Lower leg skin (tissue), 4 donors: ENCODE measurements at regions not wholly inside any gene's neighbourhood (a gene's known extent, or its start where the extent isn't known, plus 50 kb on each side); places are given as distances from the start of the nearest gene placed in this dataset.

Experiments used
- DNase-seq, 2 donors: peaks; one replicate each; pipeline ENCODE4 v3.0.0-alpha.2; 2019; ENCODE audit warnings: low spot score in 2 of 2
- H3K4me3 ChIP-seq: fragments of 200-600 bp; sonication (generic); 2 replicates; pipeline ENCODE4 v1.5.1; 2017; ENCODE audit warnings: mild to moderate bottlenecking, low read depth; ENCODE audit not compliant: poor library complexity, severe bottlenecking
- POLR2A ChIP-seq, 2 donors: fragments of 450-650 bp; IDR thresholded peaks; one replicate each; pipeline ENCODE4 v1.6.1; 2016 to 2017; ENCODE audit warnings: antibody characterized with exemption in 2 of 2, mild to moderate bottlenecking in 1 of 2, moderate library complexity in 1 of 2
- WGBS, 2 donors: methylation state at CpG; one replicate each; pipeline ENCODE4 v1.1.5; 2018; 5-methylcytosine and 5-hydroxymethylcytosine counted together
- intact Hi-C: fragments of 100-400 bp; cut with DNase I; formaldehyde crosslinking; loops from one replicate; pipeline ENCODE4 v1.15.0; 2023; ENCODE audit warnings: low total_unique reads
- TF ChIP-seq, protein P1 (sequence below), 3 donors: fragments of 450-650 bp; IDR thresholded peaks; one replicate each; pipeline ENCODE4 v1.5.1; 2016; ENCODE audit warnings: antibody characterized with exemption in 3 of 3, mild to moderate bottlenecking in 3 of 3, moderate library complexity in 2 of 3

DNA sequence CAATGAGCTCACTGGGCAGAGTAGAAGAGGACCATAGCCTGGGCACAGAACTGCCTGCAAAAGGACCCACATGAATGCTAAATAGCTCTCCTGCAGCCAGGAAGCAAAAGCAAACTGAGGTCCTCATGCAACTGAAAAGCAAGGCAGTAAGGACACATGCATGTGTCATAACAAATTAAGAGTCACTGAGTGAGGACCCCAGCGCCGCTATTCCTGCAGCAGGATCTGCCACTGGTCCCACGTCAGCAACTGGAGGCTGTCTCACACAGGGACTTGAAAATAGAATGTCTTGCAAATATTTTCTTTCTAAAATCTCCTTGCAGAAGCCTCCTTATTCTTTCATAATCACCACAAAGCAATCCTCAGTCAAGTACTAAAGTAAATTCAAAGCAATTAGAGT is 559.6 kb upstream of the DAB1 start:
- 81 to 84% methylated on average over 3 of the region's 3 CpGs for WGBS, 2 donors
- H3K4me3 ChIP-seq = no peak overlapping the region
- intact Hi-C loops = no loop called here
- no peak for DNase-seq
- no peak for TF ChIP-seq POLR2A (IDR thresholded peaks at IDR 0.05)
- TF ChIP-seq, protein P1, sequence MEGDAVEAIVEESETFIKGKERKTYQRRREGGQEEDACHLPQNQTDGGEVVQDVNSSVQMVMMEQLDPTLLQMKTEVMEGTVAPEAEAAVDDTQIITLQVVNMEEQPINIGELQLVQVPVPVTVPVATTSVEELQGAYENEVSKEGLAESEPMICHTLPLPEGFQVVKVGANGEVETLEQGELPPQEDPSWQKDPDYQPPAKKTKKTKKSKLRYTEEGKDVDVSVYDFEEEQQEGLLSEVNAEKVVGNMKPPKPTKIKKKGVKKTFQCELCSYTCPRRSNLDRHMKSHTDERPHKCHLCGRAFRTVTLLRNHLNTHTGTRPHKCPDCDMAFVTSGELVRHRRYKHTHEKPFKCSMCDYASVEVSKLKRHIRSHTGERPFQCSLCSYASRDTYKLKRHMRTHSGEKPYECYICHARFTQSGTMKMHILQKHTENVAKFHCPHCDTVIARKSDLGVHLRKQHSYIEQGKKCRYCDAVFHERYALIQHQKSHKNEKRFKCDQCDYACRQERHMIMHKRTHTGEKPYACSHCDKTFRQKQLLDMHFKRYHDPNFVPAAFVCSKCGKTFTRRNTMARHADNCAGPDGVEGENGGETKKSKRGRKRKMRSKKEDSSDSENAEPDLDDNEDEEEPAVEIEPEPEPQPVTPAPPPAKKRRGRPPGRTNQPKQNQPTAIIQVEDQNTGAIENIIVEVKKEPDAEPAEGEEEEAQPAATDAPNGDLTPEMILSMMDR (IDR thresholded peaks at IDR 0.05) = no peak

DNA sequence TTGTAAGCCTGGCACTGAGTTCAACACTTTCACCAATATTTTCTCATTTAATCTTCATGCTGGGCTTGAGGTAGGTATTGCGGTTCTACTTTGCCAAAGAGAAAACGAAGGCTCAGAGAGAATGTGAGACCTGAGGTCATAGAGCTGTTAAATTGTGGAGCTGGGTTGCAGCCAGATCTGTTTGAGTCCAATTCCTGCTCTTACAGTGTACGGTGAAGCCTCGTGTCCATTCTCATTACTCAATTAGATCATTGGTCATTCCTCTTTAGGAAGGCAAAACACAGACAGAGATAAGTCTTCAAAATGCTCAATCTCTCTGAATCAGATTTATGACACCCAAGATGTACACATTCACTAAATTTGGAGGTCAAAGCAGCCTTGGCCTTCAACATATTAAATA is 559.0 kb upstream of the DAB1 start:
- TF ChIP-seq POLR2A (IDR thresholded peaks at IDR 0.05) = no peak
- TF ChIP-seq, protein P1 (IDR thresholded peaks at IDR 0.05) = no peak
- DNase-seq = no peak
- WGBS, 2 donors = 80 to 82% methylated on average over 4 of the region's 4 CpGs
- H3K4me3 ChIP-seq = no peak overlapping the region
- intact Hi-C loops = no loop called here

DNA sequence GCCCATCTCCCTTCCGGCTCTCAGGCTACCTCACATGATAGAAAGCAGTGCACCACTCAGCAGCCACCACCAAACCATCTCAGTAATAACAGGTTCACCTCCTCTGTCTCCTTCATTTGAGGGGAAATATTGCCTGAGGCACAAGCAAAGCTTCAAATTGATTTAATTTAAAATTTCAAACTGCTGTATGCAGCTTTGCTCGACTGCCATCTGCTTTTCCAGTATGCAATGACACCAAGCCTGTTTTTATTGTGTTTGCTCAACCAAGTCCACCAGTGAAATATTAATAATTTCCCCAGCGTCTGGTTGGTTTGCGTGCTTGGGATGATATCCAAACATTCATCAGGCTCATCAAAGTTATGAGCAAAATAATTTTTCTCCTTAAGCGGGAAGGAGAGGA is 552.4 kb upstream of the DAB1 start:
- TF ChIP-seq, protein P1 (IDR thresholded peaks at IDR 0.05) = no peak
- TF ChIP-seq POLR2A (IDR thresholded peaks at IDR 0.05) = no peak
- 76 to 77% methylated on average over 5 of the region's 5 CpGs for WGBS, 2 donors
- intact Hi-C loops = no loop called here
- DNase-seq = no peak
- no peak overlapping the region for H3K4me3 ChIP-seq

DNA sequence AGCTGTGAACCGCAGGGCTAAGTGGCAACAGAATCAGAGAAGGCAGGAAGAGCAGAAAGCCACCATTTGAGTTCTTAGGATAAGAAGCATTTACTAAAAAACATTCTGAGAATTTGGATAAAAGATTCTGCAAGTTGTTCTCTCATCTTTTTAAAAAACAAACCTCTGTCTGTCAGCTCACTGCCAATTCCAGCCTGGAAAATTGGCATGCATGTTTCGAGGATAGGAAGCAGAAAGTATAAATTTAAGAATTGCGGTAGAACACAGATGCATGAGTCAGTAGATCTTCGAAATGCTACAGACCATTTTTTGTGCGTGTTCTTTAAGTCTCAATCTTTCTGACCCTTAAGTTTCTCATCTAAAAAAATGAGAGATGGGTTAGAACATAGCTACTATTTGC is 544.5 kb upstream of the DAB1 start:
- intact Hi-C loops = no loop called here
- no peak for TF ChIP-seq POLR2A (IDR thresholded peaks at IDR 0.05)
- TF ChIP-seq, protein P1 (IDR thresholded peaks at IDR 0.05) = no peak
- 67 to 79% methylated on average over 5 of the region's 5 CpGs for WGBS, 2 donors
- DNase-seq = no peak
- no peak overlapping the region for H3K4me3 ChIP-seq

DNA sequence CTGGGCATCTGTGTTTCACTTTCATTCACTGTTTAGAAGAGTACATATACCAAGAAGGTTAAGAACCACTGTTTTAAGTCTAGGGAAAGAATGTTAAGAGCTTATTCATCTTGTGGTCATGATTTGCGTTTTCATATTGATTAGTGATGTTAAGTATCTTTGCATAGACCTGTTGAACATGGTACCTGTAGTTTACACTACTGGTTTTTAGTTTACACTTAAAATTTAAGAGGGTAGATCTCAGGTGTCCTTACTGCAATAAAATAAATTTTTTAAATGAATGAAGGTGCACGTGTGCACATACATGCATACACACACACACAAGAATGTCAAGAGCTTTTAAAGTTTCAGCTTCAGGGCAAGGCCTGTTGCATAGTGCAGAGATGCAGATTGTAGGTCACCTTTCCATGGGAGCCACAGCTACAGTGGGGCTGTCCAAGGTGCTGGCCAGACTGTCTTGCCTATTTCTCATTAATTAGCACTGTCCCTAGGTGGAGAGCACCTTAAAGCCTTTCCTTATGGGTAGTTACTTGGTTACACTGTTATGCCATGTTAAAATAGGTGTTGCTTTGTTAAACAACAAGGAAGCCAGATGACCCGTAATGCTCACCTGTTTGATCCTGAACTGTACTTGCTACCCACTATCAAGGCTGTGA is 543.0 kb upstream of the DAB1 start:
- intact Hi-C loops = no loop called here
- TF ChIP-seq POLR2A (IDR thresholded peaks at IDR 0.05) = no peak
- TF ChIP-seq, protein P1 (IDR thresholded peaks at IDR 0.05) = no peak
- 64 to 66% methylated on average over 3 of the region's 3 CpGs for WGBS, 2 donors
- DNase-seq = no peak
- no peak overlapping the region for H3K4me3 ChIP-seq

DNA sequence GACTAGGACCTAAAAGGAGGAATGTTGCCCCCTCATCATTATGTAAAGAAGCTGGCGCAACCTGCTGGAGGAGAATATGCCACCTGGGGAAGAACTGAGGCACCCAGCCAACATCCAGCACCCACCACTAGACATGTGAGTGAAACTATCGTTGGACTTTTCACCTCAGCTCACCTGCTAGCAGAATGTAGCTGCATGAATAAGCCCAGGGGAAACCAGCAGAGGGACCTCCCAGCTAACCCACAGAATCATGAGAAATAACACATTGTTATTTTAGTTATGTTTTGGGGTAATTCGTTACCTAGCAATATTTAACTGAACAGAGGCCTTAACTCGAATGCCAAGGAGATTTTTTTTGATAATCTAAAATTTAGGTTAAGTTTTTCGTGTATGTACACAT is 542.5 kb upstream of the DAB1 start:
- no peak for TF ChIP-seq POLR2A (IDR thresholded peaks at IDR 0.05)
- TF ChIP-seq, protein P1 (IDR thresholded peaks at IDR 0.05) = no peak
- intact Hi-C loops = no loop called here
- no peak for DNase-seq
- 66 to 73% methylated on average over 5 of the region's 5 CpGs for WGBS, 2 donors
- H3K4me3 ChIP-seq = no peak overlapping the region
